ENCODE measurements at regions not wholly inside any gene's neighbourhood (a gene's known extent, or its start where the extent isn't known, plus 50 kb on each side); places are given as distances from the start of the nearest gene placed in this dataset.
"Not testable (repeated sequence)": the region's sequence is repeated elsewhere in the genome, so short reads cannot be mapped to it uniquely, and the experiment has no call there.

- DNase-seq: no peak
These were observed 108.1 kb downstream of the MAP3K21 start for GRCh38 chr1:233435622-233436021.

GRCh38 chr1:233439721-233440120, 112.2 kb downstream of the MAP3K21 start:
- DNase-seq: no peak

GRCh38 chr1:233440951-233441401, 113.5 kb downstream of the MAP3K21 start:
- peak; percentile 7 to 80 for DNase-seq

- no peak for DNase-seq
These were observed 114.7 kb downstream of the MAP3K21 start for GRCh38 chr1:233442026-233442780.

GRCh38 chr1:233443040-233443760, 115.7 kb downstream of the MAP3K21 start:
- DNase-seq: no peak

- no peak for DNase-seq
These were observed 117.0 kb downstream of the MAP3K21 start for GRCh38 chr1:233444484-233444883.

- DNase-seq: no peak
These were observed 118.2 kb downstream of the MAP3K21 start for GRCh38 chr1:233445737-233446136.

- no peak for DNase-seq
These were observed 119.4 kb downstream of the MAP3K21 start for GRCh38 chr1:233446935-233447334.

- no peak for DNase-seq
These were observed 120.7 kb downstream of the MAP3K21 start for GRCh38 chr1:233448109-233448689.

GRCh38 chr1:233452724-233453123, 125.2 kb downstream of the MAP3K21 start:
- no peak for DNase-seq

GRCh38 chr1:233453433-233454200, 126.1 kb downstream of the MAP3K21 start:
- DNase-seq: no peak

GRCh38 chr1:233459470-233459945, 132.0 kb downstream of the MAP3K21 start:
- no peak for DNase-seq

- DNase-seq: no peak
These were observed 132.4 kb downstream of the MAP3K21 start for GRCh38 chr1:233459968-233460367.

GRCh38 chr1:233460692-233461091, 133.2 kb downstream of the MAP3K21 start:
- no peak for DNase-seq

GRCh38 chr1:233461847-233462246, 134.3 kb downstream of the MAP3K21 start:
- no peak for DNase-seq

- DNase-seq: no peak
These were observed 135.8 kb downstream of the MAP3K21 start for GRCh38 chr1:233463333-233463732.

- DNase-seq: no peak
These were observed 138.3 kb downstream of the MAP3K21 start for GRCh38 chr1:233465745-233466343.

GRCh38 chr1:233470741-233471499, 143.0 kb upstream of the KCNK1 start:
- no peak for DNase-seq

GRCh38 chr1:233471851-233472250, 142.1 kb upstream of the KCNK1 start:
- not testable (repeated sequence) for DNase-seq

- DNase-seq: not testable (repeated sequence)
These were observed 141.1 kb upstream of the KCNK1 start for GRCh38 chr1:233472796-233473195.

GRCh38 chr1:233473549-233474204, 140.2 kb upstream of the KCNK1 start:
- no peak for DNase-seq
